ENCODE measurements at regions not wholly inside any gene's neighbourhood (a gene's known extent, or its start where the extent isn't known, plus 50 kb on each side); places are given as distances from the start of the nearest gene placed in this dataset.

DNA sequence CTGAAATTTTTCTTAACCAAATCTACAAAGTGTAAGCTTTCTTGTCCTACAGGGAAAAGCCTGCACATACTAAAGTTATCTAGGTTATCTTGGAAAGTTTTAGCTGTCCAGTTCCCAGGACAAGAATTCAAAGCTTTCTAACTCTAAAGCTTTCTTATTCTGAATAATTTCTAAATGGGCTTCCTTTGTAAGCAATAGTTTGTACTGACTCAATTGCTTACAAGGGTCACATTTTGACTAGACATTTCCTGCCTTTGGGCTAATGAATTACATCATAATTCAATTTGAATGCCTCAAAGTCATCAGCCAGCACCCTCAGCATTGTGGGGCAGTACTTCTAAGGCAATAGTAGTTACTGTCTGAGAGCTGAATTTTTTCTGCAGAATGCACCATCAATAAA lies 223.0 kb downstream of the LTN1 start:
- H3K4me3 ChIP-seq (ENCODE audit: low read length): no peak overlapping the region
- TF ChIP-seq, protein P1, sequence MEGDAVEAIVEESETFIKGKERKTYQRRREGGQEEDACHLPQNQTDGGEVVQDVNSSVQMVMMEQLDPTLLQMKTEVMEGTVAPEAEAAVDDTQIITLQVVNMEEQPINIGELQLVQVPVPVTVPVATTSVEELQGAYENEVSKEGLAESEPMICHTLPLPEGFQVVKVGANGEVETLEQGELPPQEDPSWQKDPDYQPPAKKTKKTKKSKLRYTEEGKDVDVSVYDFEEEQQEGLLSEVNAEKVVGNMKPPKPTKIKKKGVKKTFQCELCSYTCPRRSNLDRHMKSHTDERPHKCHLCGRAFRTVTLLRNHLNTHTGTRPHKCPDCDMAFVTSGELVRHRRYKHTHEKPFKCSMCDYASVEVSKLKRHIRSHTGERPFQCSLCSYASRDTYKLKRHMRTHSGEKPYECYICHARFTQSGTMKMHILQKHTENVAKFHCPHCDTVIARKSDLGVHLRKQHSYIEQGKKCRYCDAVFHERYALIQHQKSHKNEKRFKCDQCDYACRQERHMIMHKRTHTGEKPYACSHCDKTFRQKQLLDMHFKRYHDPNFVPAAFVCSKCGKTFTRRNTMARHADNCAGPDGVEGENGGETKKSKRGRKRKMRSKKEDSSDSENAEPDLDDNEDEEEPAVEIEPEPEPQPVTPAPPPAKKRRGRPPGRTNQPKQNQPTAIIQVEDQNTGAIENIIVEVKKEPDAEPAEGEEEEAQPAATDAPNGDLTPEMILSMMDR (IDR thresholded peaks at IDR 0.05; ENCODE audit: insufficient read depth, low read depth, low read length, missing control alignments): no peak
- DNase-seq (ENCODE audit: low read depth): no peak

DNA sequence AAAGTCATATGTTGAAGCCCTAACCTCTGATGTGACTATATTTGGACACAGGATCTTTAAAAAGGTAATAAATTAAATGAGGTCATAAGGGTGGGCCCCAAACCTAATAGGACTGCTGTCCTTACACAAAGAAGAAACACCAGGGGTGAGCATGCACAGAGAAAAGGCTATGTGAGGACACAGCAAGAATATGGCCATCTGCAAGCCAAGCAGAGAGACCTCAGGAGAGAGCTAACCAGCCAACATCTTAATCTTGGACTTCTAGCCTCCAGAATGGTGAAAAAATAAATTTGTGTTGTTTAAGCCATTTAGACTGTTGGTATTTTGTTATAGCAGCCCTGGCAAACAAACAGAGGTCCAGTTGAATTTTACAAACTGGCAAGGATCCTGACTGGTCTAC lies 223.9 kb downstream of the LTN1 start:
- TF ChIP-seq, protein P1 (IDR thresholded peaks at IDR 0.05; ENCODE audit: insufficient read depth, low read depth, low read length, missing control alignments): no peak
- H3K4me3 ChIP-seq (ENCODE audit: low read length): no peak overlapping the region
- DNase-seq (ENCODE audit: low read depth): no peak

DNA sequence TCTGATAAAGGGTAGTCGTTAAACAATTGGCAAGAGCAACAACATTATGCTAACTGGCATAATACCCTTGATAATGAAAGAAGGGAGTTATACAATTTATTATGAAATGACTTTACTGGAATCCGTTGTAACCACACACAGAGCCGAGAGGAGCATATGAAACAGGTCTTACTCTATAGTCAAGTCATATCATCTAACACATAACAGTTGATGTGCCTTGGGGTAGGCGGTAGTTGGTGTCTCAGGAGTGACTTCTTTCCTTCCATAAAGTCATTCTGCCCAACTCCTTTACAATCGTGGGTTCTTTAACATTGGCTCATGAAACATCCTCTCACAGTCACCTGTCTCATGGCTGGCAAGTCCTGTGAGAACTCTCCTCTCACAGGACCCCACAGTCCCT lies 225.2 kb downstream of the LTN1 start:
- no peak overlapping the region for H3K4me3 ChIP-seq (ENCODE audit: low read length)
- no peak for DNase-seq (ENCODE audit: low read depth)
- TF ChIP-seq, protein P1 (IDR thresholded peaks at IDR 0.05; ENCODE audit: insufficient read depth, low read depth, low read length, missing control alignments): no peak

DNA sequence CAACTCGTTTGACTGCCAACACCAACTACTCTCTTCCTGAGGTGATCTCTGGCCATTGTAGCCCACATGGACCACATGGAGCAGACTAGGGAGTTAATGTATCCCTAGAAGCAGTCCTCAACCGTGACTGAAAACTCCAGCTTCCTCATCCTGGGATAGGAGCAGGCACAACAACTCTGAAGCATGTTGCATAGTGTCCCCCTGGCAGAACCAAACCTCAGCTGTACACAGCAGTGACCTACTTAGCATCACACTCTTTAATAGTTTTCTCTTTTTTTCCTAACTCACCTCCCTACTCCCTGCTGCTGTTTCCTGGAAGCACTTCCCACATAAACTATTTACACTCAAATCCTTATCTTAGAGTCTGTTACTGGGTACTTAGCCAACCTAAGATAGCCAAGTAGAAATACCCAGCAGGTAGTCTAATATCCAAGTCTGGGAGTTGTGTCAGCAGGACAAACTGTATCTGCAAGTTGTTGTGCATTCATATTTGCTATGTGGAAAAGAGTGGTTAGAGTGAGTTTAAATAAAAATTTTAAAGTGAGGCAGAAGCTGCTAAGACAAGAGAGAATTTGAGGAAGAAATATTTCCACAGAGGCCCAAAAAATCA lies 228.8 kb downstream of the LTN1 start:
- TF ChIP-seq, protein P1 (IDR thresholded peaks at IDR 0.05; ENCODE audit: insufficient read depth, low read depth, low read length, missing control alignments): no peak
- H3K4me3 ChIP-seq (ENCODE audit: low read length): no peak overlapping the region
- no peak for DNase-seq (ENCODE audit: low read depth)

DNA sequence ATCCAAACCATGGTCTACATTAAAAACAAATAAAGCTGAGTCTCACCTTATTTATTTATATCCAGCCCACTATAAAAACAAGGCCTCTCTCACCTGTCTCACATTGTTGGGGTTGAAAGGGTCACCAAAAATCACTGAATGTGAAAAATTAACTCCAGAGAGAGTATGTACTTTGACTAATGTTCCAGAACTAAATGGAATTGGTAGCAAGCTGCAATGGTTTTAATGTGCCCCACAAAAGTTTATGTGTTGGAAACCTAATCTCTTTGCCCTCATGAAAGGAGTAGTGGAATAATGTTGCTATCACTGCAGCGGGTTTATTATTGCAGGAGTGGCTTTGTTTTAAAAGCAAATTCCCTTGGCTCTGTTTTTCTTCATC lies 230.3 kb downstream of the LTN1 start:
- TF ChIP-seq, protein P1 (IDR thresholded peaks at IDR 0.05; ENCODE audit: insufficient read depth, low read depth, low read length, missing control alignments): no peak
- no peak overlapping the region for H3K4me3 ChIP-seq (ENCODE audit: low read length)
- no peak for DNase-seq (ENCODE audit: low read depth)

DNA sequence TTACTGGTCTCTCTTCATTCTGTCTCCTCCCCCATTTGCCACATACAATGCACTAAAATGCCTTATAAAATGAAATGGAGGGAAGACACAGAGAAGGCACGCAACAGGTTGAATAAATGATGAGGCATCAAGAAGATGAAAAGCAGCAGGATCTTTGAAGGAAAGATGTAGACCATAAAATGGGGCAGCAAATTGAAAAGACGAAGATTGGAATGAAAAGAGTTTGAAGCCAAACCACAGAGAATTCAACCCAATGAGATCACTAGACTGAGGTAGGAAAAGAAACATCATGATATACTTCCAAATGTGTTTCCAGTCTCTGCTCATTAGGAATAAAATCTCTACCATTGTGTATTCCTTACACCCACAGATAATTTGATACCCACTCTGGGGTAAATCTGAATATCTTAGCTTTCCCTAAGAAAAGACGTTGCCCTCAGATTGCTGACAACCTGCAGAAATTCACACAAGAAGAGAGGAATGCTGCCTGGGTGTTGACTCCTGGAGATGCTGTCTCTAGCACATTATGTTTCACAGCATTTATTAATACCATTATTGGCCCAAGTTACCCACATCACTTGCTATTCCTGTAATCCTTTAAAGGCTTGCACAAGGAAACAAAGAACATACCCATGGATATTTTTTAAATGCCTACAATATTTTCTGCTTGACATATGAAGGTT lies 230.9 kb downstream of the LTN1 start:
- TF ChIP-seq, protein P1 (IDR thresholded peaks at IDR 0.05; ENCODE audit: insufficient read depth, low read depth, low read length, missing control alignments): no peak
- no peak overlapping the region for H3K4me3 ChIP-seq (ENCODE audit: low read length)
- no peak for DNase-seq (ENCODE audit: low read depth)

DNA sequence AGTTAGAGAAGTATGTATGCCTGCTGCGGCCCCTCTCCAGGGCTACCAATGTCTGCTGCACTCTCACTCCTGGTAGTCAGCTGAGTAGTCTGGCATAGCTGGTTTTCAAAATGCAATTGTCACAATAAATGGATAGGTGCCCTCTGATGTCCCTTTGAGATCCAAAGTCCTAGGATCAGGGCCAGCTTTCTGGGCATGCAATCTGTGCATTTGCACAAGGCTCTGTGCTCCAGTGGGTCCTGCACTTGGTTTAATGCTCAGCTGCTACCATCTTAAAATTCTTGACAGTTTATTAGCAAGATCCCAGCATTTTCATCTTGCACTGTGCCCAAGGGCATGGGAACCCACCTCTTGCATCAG lies 233.8 kb downstream of the LTN1 start:
- no peak overlapping the region for H3K4me3 ChIP-seq (ENCODE audit: low read length)
- no peak for DNase-seq (ENCODE audit: low read depth)
- TF ChIP-seq, protein P1 (IDR thresholded peaks at IDR 0.05; ENCODE audit: insufficient read depth, low read depth, low read length, missing control alignments): no peak
